Osteoblast (primary cell): ENCODE measurements at regions not wholly inside any gene's neighbourhood (a gene's known extent, or its start where the extent isn't known, plus 50 kb on each side); places are given as distances from the start of the nearest gene placed in this dataset.

ENCODE experiments used
- DNase-seq: peaks from one replicate; pipeline ENCODE4 v3.0.0; 2011; ENCODE audit warnings: low spot score, mixed read lengths; ENCODE audit not compliant: insufficient read length; ENCODE audit errors: missing footprints
- H2AFZ ChIP-seq: 2 replicates; pipeline ENCODE4 v1.6.0; 2011; ENCODE audit warnings: mild to moderate bottlenecking, low read length
- H3K27ac ChIP-seq: 2 replicates; pipeline ENCODE4 v1.5.1; 2011; ENCODE audit warnings: mild to moderate bottlenecking, low read depth, low read length, moderate library complexity
- H3K27me3 ChIP-seq: 2 replicates; pipeline ENCODE4 v1.6.0; 2012; ENCODE audit warnings: mild to moderate bottlenecking, control low read depth, inconsistent platforms, low read length, moderate library complexity; ENCODE audit not compliant: insufficient read depth
- H3K36me3 ChIP-seq: 2 replicates; pipeline ENCODE4 v1.5.1; 2011; ENCODE audit warnings: mild to moderate bottlenecking, low read length, control low read depth, moderate library complexity; ENCODE audit not compliant: insufficient read depth
- H3K4me1 ChIP-seq: 2 replicates; pipeline ENCODE4 v1.5.1; 2011; ENCODE audit warnings: mild to moderate bottlenecking, low read length, control low read depth, moderate library complexity; ENCODE audit not compliant: insufficient read depth
- H3K4me2 ChIP-seq: 2 replicates; pipeline ENCODE4 v1.6.0; 2011; ENCODE audit warnings: mild to moderate bottlenecking, low read length; ENCODE audit not compliant: insufficient read depth
- H3K4me3 ChIP-seq: fragments of 200-600 bp; sonication (generic); 3 replicates; pipeline ENCODE4 v1.5.1; 2012; ENCODE audit warnings: mild to moderate bottlenecking, low read length, inconsistent platforms; ENCODE audit not compliant: insufficient read depth
- H3K79me2 ChIP-seq: 2 replicates; pipeline ENCODE4 v1.6.0; 2012; ENCODE audit warnings: mild to moderate bottlenecking, low read length, control low read depth, inconsistent platforms; ENCODE audit not compliant: insufficient read depth
- H3K9me3 ChIP-seq: 2 replicates; pipeline ENCODE4 v1.5.1; 2011; ENCODE audit warnings: low read depth, low read length, control low read depth
- H4K20me1 ChIP-seq: 2 replicates; pipeline ENCODE4 v1.6.0; 2012; ENCODE audit warnings: mild to moderate bottlenecking, low read length, control low read depth; ENCODE audit not compliant: insufficient read depth
- CTCF ChIP-seq: IDR thresholded peaks from 2 replicates; pipeline ENCODE4 v1.5.1; 2011; ENCODE audit warnings: mild to moderate bottlenecking, low read depth, low read length, moderate library complexity; ENCODE audit errors: extremely low read depth

- Histone ChIP-seq H3K4me2 (no peak overlapping the region), H3K27me3 (no peaks in the 10 kb centered on the region), H3K36me3 (no peaks in the 10 kb centered on the region), H3K27ac (no peak overlapping the region), H4K20me1 (no peaks in the 10 kb centered on the region), H3K79me2 (no peaks in the 10 kb centered on the region), H3K9me3 (no peaks in the 10 kb centered on the region), H3K4me3 (no peak overlapping the region), H2AFZ (no peak overlapping the region), H3K4me1 (no peaks in the 10 kb centered on the region)
- TF ChIP-seq CTCF: no peak
- peak; percentile 10 for DNase-seq
These were observed 411.2 kb upstream of the TBX3 start for GRCh38 chr12:115095073-115095748.

DNA sequence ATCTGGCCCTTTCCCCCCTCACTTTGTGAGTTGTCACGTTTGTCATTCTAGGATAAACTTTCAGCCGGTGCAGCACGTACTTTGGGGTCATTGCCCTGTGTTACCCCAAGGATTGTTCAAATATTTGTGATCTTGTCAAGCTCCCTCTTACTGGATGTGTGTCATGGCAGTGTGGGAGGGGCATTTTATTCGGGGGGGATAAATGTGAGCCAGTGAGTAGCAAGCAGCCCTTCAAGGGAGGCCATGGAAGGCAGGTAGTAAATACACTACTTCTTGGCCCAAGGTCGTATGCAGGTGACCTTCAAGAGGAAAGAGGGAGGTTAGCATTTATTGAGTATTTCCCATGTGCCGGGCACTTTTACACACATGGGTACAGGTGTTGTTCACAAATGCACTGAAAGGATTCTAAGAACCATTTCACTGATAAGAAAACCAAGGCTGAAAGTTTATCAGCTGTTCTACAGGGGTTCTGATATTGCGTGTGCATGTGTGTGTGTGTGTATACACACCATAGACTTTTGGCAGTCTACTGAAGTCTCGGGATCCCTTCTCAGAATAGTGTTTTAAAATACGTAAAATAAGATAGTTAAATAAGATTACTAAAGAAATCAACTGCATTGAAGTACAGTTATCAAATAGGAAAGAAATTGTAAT lies 410.3 kb upstream of the TBX3 start:
- H3K27ac ChIP-seq: no peak overlapping the region
- no peaks in the 10 kb centered on the region for H3K79me2 ChIP-seq
- no peak overlapping the region for H3K4me3 ChIP-seq
- TF ChIP-seq CTCF: no peak
- no peaks in the 10 kb centered on the region for H4K20me1 ChIP-seq
- H3K27me3 ChIP-seq: no peaks in the 10 kb centered on the region
- H3K4me1 ChIP-seq: no peaks in the 10 kb centered on the region
- H2AFZ ChIP-seq: no peak overlapping the region
- H3K9me3 ChIP-seq: no peaks in the 10 kb centered on the region
- no peak for DNase-seq
- H3K36me3 ChIP-seq: no peaks in the 10 kb centered on the region
- H3K4me2 ChIP-seq: no peak overlapping the region

DNA sequence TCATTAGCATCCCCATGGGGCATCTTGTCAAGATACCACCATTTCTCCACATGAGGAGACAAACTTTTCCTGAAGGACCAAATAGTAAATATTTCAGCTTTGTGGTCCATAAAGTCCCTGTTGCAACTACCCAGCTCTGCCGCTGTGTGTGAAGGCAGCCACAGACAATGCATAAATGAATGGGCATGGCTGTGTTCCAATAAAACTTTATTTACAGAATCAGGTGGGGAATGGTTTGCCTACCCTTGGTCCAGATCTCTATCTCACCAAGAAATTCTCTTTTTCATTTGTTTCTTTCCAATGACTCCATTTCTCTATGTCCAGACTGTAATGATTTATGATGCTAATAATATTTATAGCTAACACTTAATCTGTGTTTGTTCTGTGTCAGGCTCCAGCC lies 409.3 kb upstream of the TBX3 start:
- Histone ChIP-seq H2AFZ (no peak overlapping the region), H3K36me3 (no peaks in the 10 kb centered on the region), H3K79me2 (no peaks in the 10 kb centered on the region), H4K20me1 (no peaks in the 10 kb centered on the region), H3K27ac (no peak overlapping the region), H3K4me3 (no peak overlapping the region), H3K4me2 (no peak overlapping the region), H3K27me3 (no peaks in the 10 kb centered on the region), H3K9me3 (no peaks in the 10 kb centered on the region), H3K4me1 (no peaks in the 10 kb centered on the region)
- no peak for DNase-seq
- TF ChIP-seq CTCF: no peak

- TF ChIP-seq CTCF: no peak
- H3K27ac ChIP-seq: no peak overlapping the region
- H3K36me3 ChIP-seq: no peaks in the 10 kb centered on the region
- no peaks in the 10 kb centered on the region for H4K20me1 ChIP-seq
- no peaks in the 10 kb centered on the region for H3K4me1 ChIP-seq
- H3K27me3 ChIP-seq: no peaks in the 10 kb centered on the region
- DNase-seq: no peak
- no peak overlapping the region for H3K4me2 ChIP-seq
- no peaks in the 10 kb centered on the region for H3K79me2 ChIP-seq
- H3K4me3 ChIP-seq: no peak overlapping the region
- no peak overlapping the region for H2AFZ ChIP-seq
- no peaks in the 10 kb centered on the region for H3K9me3 ChIP-seq
These were observed 406.8 kb upstream of the TBX3 start for GRCh38 chr12:115090783-115091182.
